ENCODE measurements at regions not wholly inside any gene's neighbourhood (a gene's known extent, or its start where the extent isn't known, plus 50 kb on each side); places are given as distances from the start of the nearest gene placed in this dataset.

DNA sequence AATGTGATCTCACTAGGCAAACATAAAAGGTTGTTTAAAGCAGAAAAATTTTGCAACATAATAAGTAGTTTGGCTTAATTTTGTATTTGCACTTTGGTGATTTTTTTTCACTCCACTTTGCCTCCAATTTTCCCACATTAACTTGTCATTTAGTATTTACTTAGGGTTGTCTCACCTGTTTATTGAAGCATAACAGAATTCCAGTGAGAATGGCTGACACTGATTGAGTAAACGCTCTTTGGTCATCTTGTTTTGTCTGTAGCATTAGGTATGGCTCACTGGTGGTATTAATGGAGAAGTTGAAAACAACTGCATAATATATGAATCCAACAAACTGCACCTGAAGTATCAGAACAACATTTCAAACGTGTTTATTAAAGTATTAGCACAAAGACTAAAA is 799.5 kb upstream of the ADGRL3 start:
- TF ChIP-seq, protein P1, sequence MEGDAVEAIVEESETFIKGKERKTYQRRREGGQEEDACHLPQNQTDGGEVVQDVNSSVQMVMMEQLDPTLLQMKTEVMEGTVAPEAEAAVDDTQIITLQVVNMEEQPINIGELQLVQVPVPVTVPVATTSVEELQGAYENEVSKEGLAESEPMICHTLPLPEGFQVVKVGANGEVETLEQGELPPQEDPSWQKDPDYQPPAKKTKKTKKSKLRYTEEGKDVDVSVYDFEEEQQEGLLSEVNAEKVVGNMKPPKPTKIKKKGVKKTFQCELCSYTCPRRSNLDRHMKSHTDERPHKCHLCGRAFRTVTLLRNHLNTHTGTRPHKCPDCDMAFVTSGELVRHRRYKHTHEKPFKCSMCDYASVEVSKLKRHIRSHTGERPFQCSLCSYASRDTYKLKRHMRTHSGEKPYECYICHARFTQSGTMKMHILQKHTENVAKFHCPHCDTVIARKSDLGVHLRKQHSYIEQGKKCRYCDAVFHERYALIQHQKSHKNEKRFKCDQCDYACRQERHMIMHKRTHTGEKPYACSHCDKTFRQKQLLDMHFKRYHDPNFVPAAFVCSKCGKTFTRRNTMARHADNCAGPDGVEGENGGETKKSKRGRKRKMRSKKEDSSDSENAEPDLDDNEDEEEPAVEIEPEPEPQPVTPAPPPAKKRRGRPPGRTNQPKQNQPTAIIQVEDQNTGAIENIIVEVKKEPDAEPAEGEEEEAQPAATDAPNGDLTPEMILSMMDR (IDR thresholded peaks at IDR 0.05; ENCODE audit: poor library complexity), result no peak
- TF ChIP-seq EZH2 (IDR thresholded peaks at IDR 0.05; ENCODE audit: borderline replicate concordance), result no peak

Measured in hepatocyte (in vitro differentiated cells).